Stomach (tissue), 8 donors: ENCODE measurements at regions not wholly inside any gene's neighbourhood (a gene's known extent, or its start where the extent isn't known, plus 50 kb on each side); places are given as distances from the start of the nearest gene placed in this dataset.

ENCODE experiments used
- DNase-seq, 2 donors: peaks; one replicate each; pipeline versions ENCODE4 v3.0.0 to v3.0.0-alpha.2; 2013 to 2019
- H3K27ac ChIP-seq, 5 donors: fragments of 200-600 bp in 4 of 5; sonication (generic) in 4 of 5; one replicate each; pipeline ENCODE4 v1.5.1; 2013 to 2019; ENCODE audit warnings: mild to moderate bottlenecking in 1 of 5, moderate library complexity in 1 of 5
- H3K27me3 ChIP-seq, 3 donors: fragments of 200-600 bp; sonication (generic); one replicate each; pipeline ENCODE4 v1.5.1; 2017 to 2019; ENCODE audit warnings: mixed run types in 1 of 3
- H3K36me3 ChIP-seq, 4 donors: fragments of 200-600 bp; sonication (generic); 1 replicate in 3 of 4; 2 replicates in 1 of 4; pipeline ENCODE4 v1.5.1; 2016 to 2019
- H3K4me1 ChIP-seq, 4 donors: fragments of 200-600 bp; sonication (generic); one replicate each; pipeline ENCODE4 v1.5.1; 2016 to 2019
- H3K4me3 ChIP-seq, 4 donors: fragments of 200-600 bp; sonication (generic) in 3 of 4; one replicate each; pipeline ENCODE4 v1.5.1; 2016 to 2019; ENCODE audit warnings: mild to moderate bottlenecking in 1 of 4
- H3K9me3 ChIP-seq, 4 donors: fragments of 200-600 bp; sonication (generic); one replicate each; pipeline ENCODE4 v1.5.1; 2016 to 2019
- CTCF ChIP-seq, 7 experiments: fragments of 450-650 bp in 4 of 7; fragments of 200-600 bp in 3 of 7; sonication (generic) in 3 of 7; IDR thresholded peaks; one replicate each; pipeline ENCODE4 v1.5.1; 2016 to 2019; ENCODE audit warnings: antibody characterized with exemption in 7 of 7, control low read depth in 2 of 7, mild to moderate bottlenecking in 1 of 7
- EP300 ChIP-seq: sonication (generic); formaldehyde crosslinking; IDR thresholded peaks from one replicate; pipeline ENCODE4 v1.6.1; 2017; ENCODE audit warnings: antibody characterized with exemption
- POLR2A ChIP-seq, 4 donors: fragments of 450-650 bp; IDR thresholded peaks; one replicate each; pipeline ENCODE4 v1.6.1; 2016; ENCODE audit warnings: antibody characterized with exemption in 4 of 4, control low read depth in 2 of 4, mild to moderate bottlenecking in 1 of 4, moderate library complexity in 1 of 4
- POLR2AphosphoS5 ChIP-seq, 3 donors: sonication (generic); formaldehyde crosslinking; IDR thresholded peaks; one replicate each; pipeline ENCODE4 v1.6.1; 2016; ENCODE audit warnings: antibody characterized with exemption in 3 of 3
- WGBS, 5 donors: extraction: QIAGEN DNeasy Blood & Tissue Kit in 3 of 5; methylation state at CpG; one replicate each; pipeline versions ENCODE4 v1.1.5 to v1.1.7; 2013 to 2018; 5-methylcytosine and 5-hydroxymethylcytosine counted together
- intact Hi-C: fragments of 100-400 bp; cut with DNase I; formaldehyde crosslinking; loops from one replicate; pipeline ENCODE4 v1.15.1; 2023; ENCODE audit warnings: low total_unique reads
- donor health status: healthy with polysubstance abuse.
- donor health status: Bipolar disorder and iron deficiency.
- donor health status: healthy.

DNA sequence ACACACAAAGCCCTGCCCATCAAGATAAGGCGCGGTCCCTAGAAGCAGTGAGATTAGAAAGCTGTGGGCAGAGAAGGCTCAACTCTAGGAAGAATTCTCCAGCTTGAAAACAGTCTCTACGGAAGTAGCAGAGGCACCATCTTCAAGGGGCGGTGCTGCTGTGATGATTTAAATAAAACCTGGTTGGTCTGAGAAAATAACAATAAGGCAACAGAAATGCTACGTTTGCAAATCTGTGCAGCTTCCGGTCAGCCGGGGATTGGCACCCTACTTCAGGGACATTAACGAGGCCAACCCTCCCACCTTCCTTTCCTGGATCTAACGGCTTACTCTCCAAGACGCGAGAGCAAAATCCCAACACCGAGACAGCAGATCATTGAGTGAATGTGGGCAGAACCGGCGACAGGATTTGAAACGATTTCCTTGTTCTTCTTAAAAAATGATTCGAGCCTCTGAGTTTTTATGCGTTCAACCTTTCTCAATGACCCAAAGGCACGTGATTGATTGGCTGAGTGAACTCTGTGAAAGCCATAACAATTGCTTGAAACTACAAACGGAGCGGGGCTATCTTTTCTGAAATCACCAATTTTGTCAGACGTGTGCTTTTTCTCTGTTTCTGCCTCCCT is 93.7 kb upstream of the ZNF516 start:
- 6 to 10% (median 7%) methylated on average over 21 of the region's 21 CpGs for WGBS, 5 donors
- TF ChIP-seq POLR2AphosphoS5 (IDR thresholded peaks at IDR 0.05) (no peak), EP300 (no peak), CTCF (IDR thresholded peaks at IDR 0.05) (no peak), POLR2A (IDR thresholded peaks at IDR 0.05) (no peak)
- Histone ChIP-seq H3K27ac (peak overlapping the region in 1 of 5 donors; percentile 24), H3K4me1 (peaks cover 0 to 16% (median 11%) of the 10 kb centered on the region in 4 donors), H3K9me3 (no peaks in the 10 kb centered on the region), H3K36me3 (no peaks in the 10 kb centered on the region), H3K27me3 (peaks cover 0 to 7% (median 0%) of the 10 kb centered on the region in 3 donors), H3K4me3 (peak overlapping the region; percentile 28 to 38 (median 34))
- intact Hi-C loops, result no loop called here
- peak; percentile 33 to 51 for DNase-seq

GRCh38 chr18:76587879-76588271 is 92.8 kb upstream of the ZNF516 start:
- DNase-seq, result no peak
- no peak overlapping the region for H3K27ac ChIP-seq
- 69 to 100% (median 89%) methylated on average over 2 of the region's 2 CpGs for WGBS, 5 donors
- no peak for TF ChIP-seq POLR2AphosphoS5 (IDR thresholded peaks at IDR 0.05)
- H3K9me3 ChIP-seq, result no peaks in the 10 kb centered on the region
- H3K4me3 ChIP-seq, result no peak overlapping the region
- H3K36me3 ChIP-seq, result no peaks in the 10 kb centered on the region
- intact Hi-C loops, result no loop called here
- peaks cover 0 to 16% (median 11%) of the 10 kb centered on the region in 4 donors for H3K4me1 ChIP-seq
- peaks cover 0 to 7% (median 0%) of the 10 kb centered on the region in 3 donors for H3K27me3 ChIP-seq

- no peaks in the 10 kb centered on the region for H3K36me3 ChIP-seq
- TF ChIP-seq EP300 (no peak), CTCF (IDR thresholded peaks at IDR 0.05) (no peak), POLR2AphosphoS5 (IDR thresholded peaks at IDR 0.05) (no peak), POLR2A (IDR thresholded peaks at IDR 0.05) (no peak)
- no peak for DNase-seq
- no peak overlapping the region for H3K27ac ChIP-seq
- peaks cover 0 to 5% (median 0%) of the 10 kb centered on the region in 3 donors for H3K27me3 ChIP-seq
- intact Hi-C loops, result no loop called here
- H3K9me3 ChIP-seq, result no peaks in the 10 kb centered on the region
- H3K4me1 ChIP-seq, result peaks cover 0 to 16% (median 11%) of the 10 kb centered on the region in 4 donors
- 93 to 98% (median 97%) methylated on average over 25 to 30 of the region's 30 CpGs for WGBS, 5 donors
- no peak overlapping the region for H3K4me3 ChIP-seq
Measured at GRCh38 chr18:76587147-76587878, 92.3 kb upstream of the ZNF516 start.

GRCh38 chr18:76584414-76585310 is 89.6 kb upstream of the ZNF516 start:
- WGBS, 5 donors, result 60 to 76% (median 73%) methylated on average over 17 to 18 of the region's 18 CpGs
- DNase-seq, result no peak
- intact Hi-C loops, result no loop called here
- no peaks in the 10 kb centered on the region for H3K9me3 ChIP-seq
- no peak overlapping the region for H3K4me3 ChIP-seq
- H3K27me3 ChIP-seq, result peaks cover 0 to 9% (median 0%) of the 10 kb centered on the region in 3 donors
- H3K27ac ChIP-seq, result no peak overlapping the region
- H3K36me3 ChIP-seq, result no peaks in the 10 kb centered on the region
- TF ChIP-seq CTCF (IDR thresholded peaks at IDR 0.05), result no peak
- no peak for TF ChIP-seq EP300
- no peak for TF ChIP-seq POLR2A (IDR thresholded peaks at IDR 0.05)
- no peak for TF ChIP-seq POLR2AphosphoS5 (IDR thresholded peaks at IDR 0.05)
- H3K4me1 ChIP-seq, result peaks cover 0 to 15% (median 10%) of the 10 kb centered on the region in 4 donors
